ENCODE measurements at regions not wholly inside any gene's neighbourhood (a gene's known extent, or its start where the extent isn't known, plus 50 kb on each side); places are given as distances from the start of the nearest gene placed in this dataset.

DNA sequence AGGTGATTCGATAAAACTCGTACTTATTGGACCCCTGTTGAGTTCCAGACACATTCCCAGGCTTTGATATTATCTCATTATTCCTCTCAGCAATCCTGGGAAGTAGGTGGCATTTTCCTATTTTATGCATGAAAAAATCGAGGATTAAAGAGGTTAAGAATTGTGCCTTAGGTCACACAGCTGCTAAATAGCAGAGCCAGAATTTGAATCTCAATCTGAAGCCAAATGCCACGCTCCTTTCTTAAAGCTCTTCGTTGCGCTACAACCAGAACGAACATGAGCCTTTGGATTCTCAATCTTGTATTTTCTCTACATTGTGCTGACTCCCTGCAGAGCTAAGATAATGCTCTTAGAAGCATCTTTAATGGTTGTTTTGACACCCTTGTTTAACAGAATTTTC, 527.8 kb upstream of the TLE4 start:
- Histone ChIP-seq H3K79me1 (ENCODE audit: low read depth, low read length) (no peaks in the 10 kb centered on the region), H2BK12ac (ENCODE audit: low read depth, low read length) (no peak overlapping the region), H3K27me3 (replicated peaks in 1 of 4; ENCODE audit: control insufficient read depth in 3 of 4, extremely low read depth in 1 of 4, insufficient read depth in 3 of 4, low read length in 3 of 4) (no peaks in the 10 kb centered on the region), H3K56ac (replicated peaks; ENCODE audit: insufficient read length, low read depth, low read length) (no peak overlapping the region), H4K5ac (ENCODE audit: insufficient read length, low read depth, low read length) (no peak overlapping the region), H3K36me3 (ENCODE audit: control insufficient read depth in 2 of 4, insufficient read depth in 4 of 4, low read length in 3 of 4) (no peaks in the 10 kb centered on the region), H3K23me2 (ENCODE audit: low read depth, low read length) (peaks cover 2% of the 10 kb centered on the region; the same call in 1 of the 2 replicates), H3K79me2 (ENCODE audit: control insufficient read depth in 1 of 2, insufficient read depth in 2 of 2, low read length in 2 of 2) (no peaks in the 10 kb centered on the region), H3K9ac (replicated peaks in 1 of 4; ENCODE audit: extremely low read depth in 1 of 4, low read depth in 3 of 4, low read length in 3 of 4) (no peak overlapping the region), H3K4me1 (replicated peaks in 1 of 4; ENCODE audit: control insufficient read depth in 3 of 4, insufficient read depth in 4 of 4, low read length in 3 of 4) (no peaks in the 10 kb centered on the region; a peak in 2 of 7 replicates), H2AFZ (ENCODE audit: low read length) (no peak overlapping the region), H3K18ac (ENCODE audit: extremely low read depth, low read length) (no peak overlapping the region), H2BK5ac (ENCODE audit: low read depth, low read length) (no peak overlapping the region), H2BK120ac (replicated peaks; ENCODE audit: low read depth, low read length) (no peak overlapping the region), H3K14ac (ENCODE audit: insufficient read length) (no peak overlapping the region), H4K91ac (replicated peaks; ENCODE audit: insufficient read length, low read length) (no peak overlapping the region), H4K20me1 (replicated peaks in 1 of 2; ENCODE audit: control insufficient read depth in 1 of 2, insufficient read depth in 2 of 2, low read length in 2 of 2) (no peaks in the 10 kb centered on the region), H3K4me2 (ENCODE audit: insufficient read depth in 1 of 2, low read depth in 2 of 2, low read length in 2 of 2) (no peak overlapping the region), H4K8ac (ENCODE audit: extremely low read depth, insufficient read depth, low read length) (no peak overlapping the region), H3K4me3 (ENCODE audit: extremely low read depth in 1 of 4, insufficient read depth in 2 of 4, low read depth in 3 of 4, low read length in 4 of 4) (no peak overlapping the region), H2BK15ac (ENCODE audit: low read length) (no peak overlapping the region), H3K9me3 (ENCODE audit: insufficient read depth in 2 of 2, low read depth in 1 of 2, low read length in 1 of 2) (no peaks in the 10 kb centered on the region), H3K27ac (ENCODE audit: low read depth, low read length) (no peak overlapping the region), H3K4ac (replicated peaks; ENCODE audit: insufficient read length, low read depth, low read length) (no peak overlapping the region), H2AK5ac (ENCODE audit: low read depth, low read length) (no peak overlapping the region), H3K23ac (ENCODE audit: insufficient read length) (no peak overlapping the region), H2BK20ac (ENCODE audit: low read length) (no peak overlapping the region)
- DNase-seq (ENCODE audit: low read depth in 1 of 2, low spot score in 2 of 2) (no peak), FAIRE-seq (no peak)
- TF ChIP-seq SIN3A (conservative IDR thresholded peaks at IDR 0.05 in 1 of 2, IDR thresholded peaks at IDR 0.05 in 1 of 2; ENCODE audit: low read depth in 1 of 2, low read length in 2 of 2) (no peak), CHD2 (IDR thresholded peaks at IDR 0.05; ENCODE audit: low read length) (no peak), MAFK (IDR thresholded peaks at IDR 0.05; ENCODE audit: low read depth, low read length) (no peak), EP300 (IDR thresholded peaks at IDR 0.05; ENCODE audit: borderline replicate concordance in 1 of 2, low read depth in 2 of 2, low read length in 2 of 2) (no peak), CTBP2 (IDR thresholded peaks at IDR 0.05; ENCODE audit: borderline replicate concordance, insufficient read depth, insufficient read length, low read length) (no peak), SIX5 (IDR thresholded peaks at IDR 0.05; ENCODE audit: low read depth, low read length) (no peak), ASH2L (IDR thresholded peaks at IDR 0.05; ENCODE audit: low read length) (no peak), SP1 (IDR thresholded peaks at IDR 0.05; ENCODE audit: low read depth, low read length) (no peak), BRCA1 (IDR thresholded peaks at IDR 0.05; ENCODE audit: low read depth, low read length) (no peak), SAP30 (IDR thresholded peaks at IDR 0.05; ENCODE audit: insufficient read depth, insufficient replicate concordance, low read length) (no peak), RNF2 (IDR thresholded peaks at IDR 0.05; ENCODE audit: borderline replicate concordance, low read depth, low read length, missing control alignments, poor library complexity, severe bottlenecking) (no peak), EZH2 (IDR thresholded peaks at IDR 0.05; ENCODE audit: low read depth, low read length, severe bottlenecking) (no peak)
- ChIA-PET CTCF (ENCODE audit: partially characterized antibody) (interaction anchor here (0.8 to 1.0 kb wide), 2 partner anchors 8 to 10 kb away, joined by 3 read pairs; no protein-coding TSS in a partner anchor), POLR2A (ENCODE audit: partially characterized antibody) (no interaction called here)
- 80% methylated on average over 7 of the region's 7 CpGs; no CpG with 5 or more reads in 1 of the 2 experiments for WGBS, 2 experiments (ENCODE audit: extremely low coverage in 1 of 2, insufficient coverage in 1 of 2, insufficient read length in 1 of 2, insufficient replicate concordance in 2 of 2, low coverage in 1 of 2, low lambda C conversion rate in 2 of 2, missing lambda C conversion rate in 1 of 2)
